ENCODE measurements at regions not wholly inside any gene's neighbourhood (a gene's known extent, or its start where the extent isn't known, plus 50 kb on each side); places are given as distances from the start of the nearest gene placed in this dataset.

DNA sequence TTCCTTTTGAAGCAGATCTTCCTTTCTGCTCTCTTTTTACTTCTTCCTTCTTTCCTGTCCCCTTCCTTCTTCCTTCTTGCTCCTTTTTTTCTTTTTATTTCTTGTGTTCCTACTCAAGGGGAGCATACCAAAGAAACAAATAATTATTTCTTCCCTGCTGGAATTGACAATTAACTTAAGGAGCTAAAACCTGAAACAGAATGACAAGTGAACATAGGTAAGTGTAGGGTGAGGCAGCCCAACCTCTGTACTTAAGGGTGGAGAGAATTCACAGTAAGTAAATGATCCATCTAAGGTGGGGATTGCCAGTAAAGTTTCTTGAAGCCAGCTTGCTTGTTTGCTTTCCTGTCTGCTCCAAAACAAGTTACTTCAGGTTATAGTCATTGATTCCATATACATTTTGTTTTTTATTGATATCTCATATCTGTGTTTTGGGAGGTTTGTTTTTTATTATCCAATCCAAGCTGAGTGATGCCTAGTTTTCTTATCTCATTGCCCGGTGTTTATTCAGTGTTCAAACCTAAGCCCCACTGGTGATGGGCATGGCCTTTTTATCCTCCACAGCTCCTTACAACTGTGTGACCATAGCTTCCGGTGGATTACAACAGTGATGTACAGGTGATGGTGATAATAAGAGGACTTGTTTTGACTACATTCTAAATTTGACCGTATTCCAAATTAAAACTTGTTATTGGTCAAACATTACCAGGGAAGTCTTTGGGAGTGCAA lies 133.2 kb upstream of the IVNS1ABP start:
- Histone ChIP-seq H3K9me3 (ENCODE audit: insufficient read depth, low read length) (no peaks in the 10 kb centered on the region), H3K27ac (ENCODE audit: low read depth, low read length) (no peak overlapping the region), H3K27me3 (ENCODE audit: low read length) (no peaks in the 10 kb centered on the region), H3K9ac (ENCODE audit: low read length) (no peak overlapping the region), H3F3A (ENCODE audit: insufficient read depth) (no peaks in the 10 kb centered on the region), H3K79me2 (ENCODE audit: insufficient read depth, low read length) (no peaks in the 10 kb centered on the region), H3K4me2 (ENCODE audit: low read depth, low read length, poor library complexity, severe bottlenecking) (no peak overlapping the region), H3K4me3 (ENCODE audit: insufficient read depth, low read length, poor library complexity, severe bottlenecking) (no peak overlapping the region), H4K20me1 (ENCODE audit: low read depth, low read length) (no peaks in the 10 kb centered on the region), H2AFZ (ENCODE audit: low read depth, low read length, severe bottlenecking) (no peak overlapping the region), H3K36me3 (ENCODE audit: low read length) (no peaks in the 10 kb centered on the region), H3K9me2 (replicated peaks; ENCODE audit: insufficient read depth, low read length) (peaks cover 5% of the 10 kb centered on the region; the same call in 1 of the 2 replicates)
- TF ChIP-seq EZH2phosphoT487 (conservative IDR thresholded peaks at IDR 0.05; ENCODE audit: low read length) = no peak
- TF ChIP-seq, protein P1, sequence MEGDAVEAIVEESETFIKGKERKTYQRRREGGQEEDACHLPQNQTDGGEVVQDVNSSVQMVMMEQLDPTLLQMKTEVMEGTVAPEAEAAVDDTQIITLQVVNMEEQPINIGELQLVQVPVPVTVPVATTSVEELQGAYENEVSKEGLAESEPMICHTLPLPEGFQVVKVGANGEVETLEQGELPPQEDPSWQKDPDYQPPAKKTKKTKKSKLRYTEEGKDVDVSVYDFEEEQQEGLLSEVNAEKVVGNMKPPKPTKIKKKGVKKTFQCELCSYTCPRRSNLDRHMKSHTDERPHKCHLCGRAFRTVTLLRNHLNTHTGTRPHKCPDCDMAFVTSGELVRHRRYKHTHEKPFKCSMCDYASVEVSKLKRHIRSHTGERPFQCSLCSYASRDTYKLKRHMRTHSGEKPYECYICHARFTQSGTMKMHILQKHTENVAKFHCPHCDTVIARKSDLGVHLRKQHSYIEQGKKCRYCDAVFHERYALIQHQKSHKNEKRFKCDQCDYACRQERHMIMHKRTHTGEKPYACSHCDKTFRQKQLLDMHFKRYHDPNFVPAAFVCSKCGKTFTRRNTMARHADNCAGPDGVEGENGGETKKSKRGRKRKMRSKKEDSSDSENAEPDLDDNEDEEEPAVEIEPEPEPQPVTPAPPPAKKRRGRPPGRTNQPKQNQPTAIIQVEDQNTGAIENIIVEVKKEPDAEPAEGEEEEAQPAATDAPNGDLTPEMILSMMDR (IDR thresholded peaks at IDR 0.05; ENCODE audit: insufficient read depth, low read length, poor library complexity, severe bottlenecking) = no peak

DNA sequence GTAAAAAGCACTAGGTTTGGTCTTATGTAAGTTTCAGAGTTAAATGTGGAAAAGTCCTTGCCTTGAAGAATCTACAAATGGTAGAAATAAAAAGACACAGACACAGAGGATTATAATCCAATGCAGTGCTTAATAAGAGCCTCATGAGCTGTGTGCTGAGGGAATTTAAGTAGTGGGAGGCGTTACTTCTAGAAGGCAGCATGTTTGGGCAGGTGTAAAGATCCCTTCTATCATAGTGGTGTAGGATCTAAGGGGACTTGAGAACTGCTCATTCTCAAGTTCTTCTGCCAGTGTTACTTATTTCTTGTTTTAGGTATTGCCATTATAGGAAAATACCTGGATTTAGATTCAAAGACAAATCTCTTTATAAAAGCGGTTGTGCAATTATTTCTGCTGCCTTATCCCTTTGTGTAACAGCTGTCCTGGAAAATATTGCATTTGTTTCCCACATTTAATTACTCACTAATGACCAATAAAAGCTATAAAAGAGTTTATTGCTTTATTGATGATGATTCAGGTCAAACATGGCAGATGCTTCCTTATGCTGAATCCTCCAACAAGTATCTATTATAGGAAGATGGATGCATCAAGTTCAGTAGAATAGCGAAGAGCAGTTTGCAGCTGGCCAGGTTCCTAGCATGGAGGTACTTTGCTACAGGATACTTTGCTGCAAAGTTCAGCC lies 132.5 kb upstream of the IVNS1ABP start:
- Histone ChIP-seq H3K79me2 (ENCODE audit: insufficient read depth, low read length) (no peaks in the 10 kb centered on the region), H3K27me3 (ENCODE audit: low read length) (no peaks in the 10 kb centered on the region), H3K4me2 (ENCODE audit: low read depth, low read length, poor library complexity, severe bottlenecking) (no peak overlapping the region), H2AFZ (ENCODE audit: low read depth, low read length, severe bottlenecking) (no peak overlapping the region), H3F3A (ENCODE audit: insufficient read depth) (no peaks in the 10 kb centered on the region), H3K27ac (ENCODE audit: low read depth, low read length) (no peak overlapping the region), H3K9ac (ENCODE audit: low read length) (no peak overlapping the region), H3K36me3 (ENCODE audit: low read length) (no peaks in the 10 kb centered on the region), H3K9me2 (replicated peaks; ENCODE audit: insufficient read depth, low read length) (peaks cover 5% of the 10 kb centered on the region; the same call in 1 of the 2 replicates), H4K20me1 (ENCODE audit: low read depth, low read length) (no peaks in the 10 kb centered on the region), H3K4me3 (ENCODE audit: insufficient read depth, low read length, poor library complexity, severe bottlenecking) (no peak overlapping the region), H3K9me3 (ENCODE audit: insufficient read depth, low read length) (no peaks in the 10 kb centered on the region)
- TF ChIP-seq, protein P1 (IDR thresholded peaks at IDR 0.05; ENCODE audit: insufficient read depth, low read length, poor library complexity, severe bottlenecking) = no peak
- no peak for TF ChIP-seq EZH2phosphoT487 (conservative IDR thresholded peaks at IDR 0.05; ENCODE audit: low read length)

DNA sequence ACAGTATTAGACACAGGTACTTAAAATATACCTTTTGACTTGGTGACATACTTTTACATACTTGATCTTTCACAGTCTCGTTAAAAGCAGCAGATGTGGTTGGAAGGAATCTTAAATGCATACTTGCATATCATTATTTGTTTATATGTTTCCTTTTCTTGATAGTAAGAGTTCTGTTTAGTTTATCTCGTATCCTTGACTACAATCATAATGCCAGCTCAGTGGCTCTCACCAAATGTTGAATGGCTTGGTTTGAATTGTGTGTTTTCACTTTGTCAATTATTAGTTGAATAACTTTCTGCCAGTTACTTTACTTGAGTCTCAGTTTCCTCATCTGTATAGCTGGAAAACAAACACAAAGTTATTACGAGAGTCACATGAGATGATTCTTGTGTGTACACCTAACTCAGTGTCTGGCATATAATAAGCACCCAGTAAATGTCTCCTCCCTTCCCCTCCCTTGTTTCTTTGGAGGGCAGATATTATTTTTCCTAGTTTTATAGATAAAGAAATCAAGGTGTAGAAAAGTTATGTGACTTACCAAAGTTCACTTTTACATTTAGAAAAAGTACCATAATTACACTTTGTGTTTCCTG lies 131.6 kb upstream of the IVNS1ABP start:
- Histone ChIP-seq H3K27ac (ENCODE audit: low read depth, low read length) (no peak overlapping the region), H3K36me3 (ENCODE audit: low read length) (no peaks in the 10 kb centered on the region), H3F3A (ENCODE audit: insufficient read depth) (no peaks in the 10 kb centered on the region), H3K9ac (ENCODE audit: low read length) (no peak overlapping the region), H3K79me2 (ENCODE audit: insufficient read depth, low read length) (no peaks in the 10 kb centered on the region), H3K4me3 (ENCODE audit: insufficient read depth, low read length, poor library complexity, severe bottlenecking) (no peak overlapping the region), H4K20me1 (ENCODE audit: low read depth, low read length) (no peaks in the 10 kb centered on the region), H3K4me2 (ENCODE audit: low read depth, low read length, poor library complexity, severe bottlenecking) (no peak overlapping the region), H3K27me3 (ENCODE audit: low read length) (no peaks in the 10 kb centered on the region), H2AFZ (ENCODE audit: low read depth, low read length, severe bottlenecking) (no peak overlapping the region), H3K9me2 (replicated peaks; ENCODE audit: insufficient read depth, low read length) (peaks cover 5% of the 10 kb centered on the region; the same call in 1 of the 2 replicates), H3K9me3 (ENCODE audit: insufficient read depth, low read length) (no peaks in the 10 kb centered on the region)
- TF ChIP-seq EZH2phosphoT487 (conservative IDR thresholded peaks at IDR 0.05; ENCODE audit: low read length) = no peak
- TF ChIP-seq, protein P1 (IDR thresholded peaks at IDR 0.05; ENCODE audit: insufficient read depth, low read length, poor library complexity, severe bottlenecking) = no peak

Data from SU-DHL-6 (cell line).